ENCODE measurements at regions not wholly inside any gene's neighbourhood (a gene's known extent, or its start where the extent isn't known, plus 50 kb on each side); places are given as distances from the start of the nearest gene placed in this dataset.

DNA sequence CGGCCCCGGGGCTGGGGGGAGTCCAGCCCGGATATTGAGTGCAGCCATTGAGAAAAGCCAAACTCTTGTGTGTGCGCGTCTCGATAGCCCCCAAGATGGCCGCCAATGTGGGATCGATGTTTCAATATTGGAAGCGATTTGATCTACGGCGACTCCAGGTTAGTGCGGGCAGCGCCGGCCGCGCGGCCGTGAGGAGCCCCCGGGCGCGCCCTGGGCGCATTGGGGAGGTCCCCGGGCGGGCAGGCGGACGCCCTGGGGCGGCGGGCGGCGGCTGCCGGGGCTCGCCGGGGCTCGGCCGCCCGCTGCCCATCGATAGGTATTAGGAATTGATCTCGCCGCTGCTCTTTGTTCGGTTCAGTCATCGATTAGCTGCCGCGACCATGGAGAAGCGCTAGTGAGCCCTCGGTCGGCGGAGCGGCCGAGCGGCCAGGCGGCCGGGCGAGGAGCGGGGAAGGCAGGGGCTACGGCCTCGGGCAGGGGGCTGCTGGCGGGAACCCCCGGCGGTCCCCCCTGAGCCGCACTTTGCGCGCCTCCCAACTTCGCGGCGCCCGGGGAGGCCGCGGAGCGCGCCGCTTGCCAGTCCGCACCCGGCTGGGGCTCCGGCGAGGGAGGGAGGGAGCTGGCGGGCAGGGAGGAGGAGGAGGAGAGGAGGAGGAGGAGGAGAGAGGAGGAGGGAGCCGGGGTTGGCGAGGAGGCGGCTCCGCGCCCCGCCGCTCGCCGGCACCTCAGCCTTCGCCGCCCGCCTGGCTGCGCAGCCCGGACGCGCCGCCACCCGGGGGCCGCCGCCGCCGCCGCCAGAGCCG, 113.9 kb upstream of the MYL2 start, which contains the start of gene CUX2:
- TF ChIP-seq, protein P1, sequence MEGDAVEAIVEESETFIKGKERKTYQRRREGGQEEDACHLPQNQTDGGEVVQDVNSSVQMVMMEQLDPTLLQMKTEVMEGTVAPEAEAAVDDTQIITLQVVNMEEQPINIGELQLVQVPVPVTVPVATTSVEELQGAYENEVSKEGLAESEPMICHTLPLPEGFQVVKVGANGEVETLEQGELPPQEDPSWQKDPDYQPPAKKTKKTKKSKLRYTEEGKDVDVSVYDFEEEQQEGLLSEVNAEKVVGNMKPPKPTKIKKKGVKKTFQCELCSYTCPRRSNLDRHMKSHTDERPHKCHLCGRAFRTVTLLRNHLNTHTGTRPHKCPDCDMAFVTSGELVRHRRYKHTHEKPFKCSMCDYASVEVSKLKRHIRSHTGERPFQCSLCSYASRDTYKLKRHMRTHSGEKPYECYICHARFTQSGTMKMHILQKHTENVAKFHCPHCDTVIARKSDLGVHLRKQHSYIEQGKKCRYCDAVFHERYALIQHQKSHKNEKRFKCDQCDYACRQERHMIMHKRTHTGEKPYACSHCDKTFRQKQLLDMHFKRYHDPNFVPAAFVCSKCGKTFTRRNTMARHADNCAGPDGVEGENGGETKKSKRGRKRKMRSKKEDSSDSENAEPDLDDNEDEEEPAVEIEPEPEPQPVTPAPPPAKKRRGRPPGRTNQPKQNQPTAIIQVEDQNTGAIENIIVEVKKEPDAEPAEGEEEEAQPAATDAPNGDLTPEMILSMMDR (IDR thresholded peaks at IDR 0.05) = no peak
- TF ChIP-seq POLR2A (IDR thresholded peaks at IDR 0.05) (no peak), EP300 (IDR thresholded peaks at IDR 0.05) (no peak)

Measured in ovary (tissue), 3 donors.